DMS114 treated with DMSO at 0.1 percent for 48 hours (cell line): ENCODE measurements at regions not wholly inside any gene's neighbourhood (a gene's known extent, or its start where the extent isn't known, plus 50 kb on each side); places are given as distances from the start of the nearest gene placed in this dataset.
A peak's percentile ranks its signal among the peaks of the same experiment; 100 is the strongest.
"Not testable (repeated sequence)": the region's sequence is repeated elsewhere in the genome, so short reads cannot be mapped to it uniquely, and the experiment has no call there.

Experiments
- DNase-seq: peaks from one replicate; lab custom pipeline; 2025; ENCODE audit not compliant: unreplicated experiment; lab: John Stamatoyannopoulos, UW

DNA sequence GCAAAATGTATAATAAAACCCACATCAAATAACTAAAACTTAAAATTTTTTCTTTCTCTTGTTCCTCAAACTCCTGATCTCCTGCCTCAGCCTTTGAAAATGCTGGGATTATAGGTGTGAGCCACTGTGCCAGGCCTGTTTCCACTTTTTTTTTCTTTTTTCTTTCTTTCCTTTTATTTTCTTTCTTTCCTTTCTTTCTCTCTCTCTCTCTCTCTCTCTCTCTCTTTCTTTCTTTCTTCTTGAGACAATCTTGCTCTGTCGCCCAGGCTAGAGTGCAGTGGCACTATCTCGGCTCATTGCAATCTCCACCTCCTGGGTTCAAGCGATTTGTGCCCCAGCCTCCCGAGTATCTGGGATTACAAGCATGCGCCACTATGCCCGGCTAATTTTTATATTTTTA, 164.6 kb downstream of the OR2B2 start:
- no peak for DNase-seq

DNA sequence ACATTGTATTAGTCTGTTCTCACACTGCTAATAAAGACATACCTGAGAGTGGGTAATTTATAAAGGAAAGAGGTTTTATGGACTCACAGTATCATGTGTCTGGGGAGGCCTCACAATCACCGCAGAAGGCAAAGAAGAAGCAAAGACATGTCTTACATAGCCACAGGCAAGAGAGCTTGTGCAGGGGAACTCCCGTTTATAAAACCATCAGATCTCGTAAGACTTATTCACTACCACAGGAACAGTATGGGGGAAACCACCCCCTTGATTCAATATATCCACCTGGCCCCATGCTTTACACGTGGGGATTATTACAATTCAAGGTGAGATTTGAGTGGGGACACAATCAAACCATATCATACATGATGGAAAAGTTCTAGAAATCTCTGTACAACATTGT, 165.3 kb downstream of the OR2B2 start:
- not testable (repeated sequence) for DNase-seq

DNA sequence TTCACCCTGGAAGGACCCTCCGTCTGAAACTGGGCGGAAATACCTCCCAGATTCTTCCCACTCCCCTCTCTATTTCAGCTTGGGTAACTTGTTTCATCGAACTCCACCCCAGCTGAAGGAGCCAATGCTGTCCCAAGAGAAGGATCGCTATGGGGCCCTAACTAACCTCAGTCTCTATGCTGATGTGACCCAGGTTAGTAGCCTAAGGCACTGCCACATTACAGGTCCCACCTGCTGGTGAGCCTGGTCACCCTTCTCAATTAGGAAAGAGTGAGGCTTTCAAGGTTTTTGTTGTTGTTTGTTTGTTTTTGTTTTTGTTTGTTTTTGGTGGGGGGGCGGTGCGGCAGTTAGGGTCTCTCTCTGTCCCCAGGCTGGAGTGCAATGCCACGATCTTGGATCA, 168.4 kb downstream of the OR2B2 start:
- DNase-seq = no peak

DNA sequence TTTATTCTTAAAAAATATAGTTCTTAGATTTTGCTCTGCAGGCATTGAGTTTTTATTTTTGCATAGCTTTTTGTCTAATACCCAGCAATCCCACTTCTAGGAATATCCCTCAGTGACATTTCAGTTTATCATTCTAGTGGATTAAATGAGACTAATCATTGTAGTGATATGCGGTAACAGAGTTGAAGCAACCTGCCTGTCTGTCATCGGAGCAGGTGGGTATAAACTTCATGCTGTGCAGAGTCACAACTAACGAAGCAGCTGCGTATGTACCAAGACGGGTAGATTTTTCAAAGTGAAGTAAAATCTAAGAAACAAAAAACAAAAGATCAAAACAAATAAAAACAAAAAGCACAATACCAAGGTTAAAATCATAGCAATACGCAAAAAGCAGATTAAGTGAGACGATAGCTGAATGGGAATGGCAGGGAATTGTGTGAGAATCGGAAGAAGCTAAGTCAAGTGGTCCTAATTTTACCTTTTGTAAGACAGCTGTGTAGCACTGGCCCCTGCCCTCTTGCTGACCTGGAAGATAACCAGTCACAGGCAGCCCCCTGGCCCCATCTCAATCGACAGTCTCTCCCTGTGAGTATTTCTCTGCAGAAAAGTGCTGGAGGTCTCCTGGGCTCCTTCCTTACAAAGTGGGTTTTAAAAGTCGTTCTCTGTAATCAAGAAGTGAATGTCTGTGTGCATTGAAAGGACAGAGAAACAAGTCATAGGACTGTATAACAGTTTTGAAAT, 169.2 kb downstream of the OR2B2 start:
- DNase-seq = no peak

DNA sequence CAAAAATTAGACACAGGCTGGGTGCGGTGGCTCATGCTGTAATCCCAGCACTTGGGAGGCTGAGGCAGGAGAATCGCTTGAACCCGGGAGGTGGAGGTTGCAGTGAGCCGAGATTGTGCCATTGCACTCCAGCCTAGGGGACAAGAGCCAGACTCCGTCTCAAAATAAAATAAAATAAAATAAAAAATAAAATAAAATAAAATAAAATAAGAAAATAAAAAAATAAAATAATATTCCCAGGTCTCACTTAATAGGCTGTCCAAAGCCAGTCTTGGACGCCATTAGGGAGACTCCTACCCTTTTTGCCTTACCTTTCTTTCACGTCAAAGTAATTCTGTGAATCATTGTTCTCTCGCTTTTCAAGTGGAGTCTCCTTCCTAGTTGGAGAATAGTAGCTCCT, 172.3 kb downstream of the OR2B2 start:
- not testable (repeated sequence) for DNase-seq

DNA sequence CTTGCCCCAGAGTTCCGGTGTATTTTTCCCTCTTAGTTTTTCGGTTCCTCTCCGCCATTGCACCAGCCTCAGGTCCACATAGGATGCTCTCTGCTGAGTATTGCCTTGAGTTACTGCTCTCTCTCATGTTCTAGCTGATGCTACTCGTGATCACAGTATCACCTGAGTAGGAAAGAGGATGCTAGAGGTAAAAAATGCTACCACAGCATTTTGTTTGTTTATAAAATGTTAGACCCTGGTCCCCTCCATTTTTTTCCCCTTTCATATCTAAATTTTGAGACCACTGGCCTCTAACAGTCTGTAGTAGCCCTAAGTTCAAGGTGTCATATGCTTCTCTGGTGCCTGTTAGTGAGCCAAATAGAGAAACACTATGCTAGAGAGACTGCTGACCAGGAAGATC, 175.5 kb downstream of the OR2B2 start:
- no peak for DNase-seq

DNA sequence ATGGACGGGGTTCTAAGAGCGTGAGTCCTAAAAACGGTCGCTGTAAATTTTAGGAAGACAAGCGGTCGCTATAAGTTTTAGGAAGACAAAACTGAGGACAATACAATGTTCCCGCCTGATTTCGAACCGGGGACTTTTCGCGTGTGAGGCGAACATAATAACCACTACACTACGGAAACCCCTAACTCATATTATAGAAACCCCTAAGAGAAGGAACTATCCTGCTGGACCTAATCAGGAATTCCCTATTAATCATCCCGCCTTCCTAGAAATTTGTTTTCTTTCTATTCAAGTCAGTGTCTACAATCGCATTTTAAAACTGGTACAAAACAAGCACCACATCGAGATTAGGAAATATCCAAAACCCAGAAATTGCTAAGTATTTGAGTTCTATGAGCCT, 183.8 kb downstream of the OR2B2 start:
- no peak for DNase-seq

DNA sequence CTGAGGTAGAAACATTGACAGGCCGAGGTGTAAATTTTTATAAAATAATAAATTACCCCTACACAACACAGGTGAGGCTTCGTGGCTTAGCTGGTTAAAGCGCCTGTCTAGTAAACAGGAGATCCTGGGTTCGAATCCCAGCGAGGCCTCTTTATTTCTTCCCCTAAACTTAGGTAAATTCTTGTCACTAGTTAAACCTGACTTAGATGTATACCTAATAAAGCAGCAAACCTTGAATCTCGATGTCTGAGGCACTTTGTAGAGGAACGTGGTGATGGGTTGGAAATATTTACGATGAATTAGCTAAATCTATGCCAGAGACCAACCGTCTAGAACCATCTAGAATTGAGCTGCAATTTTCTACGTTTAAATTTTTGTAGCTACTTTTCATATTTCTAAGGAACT, 185.6 kb downstream of the OR2B2 start:
- no peak for DNase-seq

DNA sequence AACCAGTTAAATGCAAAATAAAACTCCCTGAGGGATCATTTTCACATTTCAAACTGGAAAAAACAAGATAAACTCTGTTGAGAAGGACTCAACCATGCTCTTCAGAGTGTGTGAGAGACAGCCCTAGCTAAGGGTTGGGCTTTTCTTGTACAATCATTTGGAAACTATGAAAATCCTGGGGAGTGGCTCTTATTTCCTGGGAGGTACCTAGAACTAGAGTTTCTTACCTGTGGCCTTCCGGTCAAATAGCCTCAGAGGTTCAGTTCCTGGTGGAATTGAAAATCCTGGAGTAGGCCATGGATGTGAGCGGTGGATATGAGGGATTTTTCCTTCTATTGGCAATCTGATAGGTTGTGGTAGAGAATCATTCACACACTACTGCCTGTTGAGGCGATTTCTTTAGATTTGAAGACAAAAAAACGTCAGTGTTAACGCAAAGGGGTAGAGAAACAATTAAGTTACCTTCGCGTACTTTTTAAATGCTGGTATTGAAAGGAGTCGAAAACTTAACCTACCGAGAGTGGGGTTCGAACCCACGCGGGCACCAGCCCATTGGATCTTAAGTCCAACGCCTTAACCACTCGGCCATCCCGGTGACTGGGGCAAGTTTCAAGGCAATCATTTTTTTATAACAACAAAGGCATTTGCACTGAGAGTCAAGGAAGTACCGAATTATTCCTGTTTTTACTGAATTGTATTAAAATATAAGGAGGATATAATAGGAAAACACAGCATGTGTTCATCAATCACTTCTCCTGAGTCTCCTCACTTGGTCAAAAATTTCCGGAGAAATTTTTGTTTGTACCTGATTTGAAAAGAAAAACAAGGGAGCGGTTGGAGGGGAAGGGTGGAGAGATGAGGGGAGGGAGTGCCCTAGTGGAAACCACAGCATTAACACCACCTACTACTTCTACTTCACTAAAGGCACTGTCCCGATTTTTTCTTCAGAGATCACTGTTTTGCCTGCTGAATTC, 191.3 kb downstream of the OR2B2 start:
- no peak for DNase-seq

DNA sequence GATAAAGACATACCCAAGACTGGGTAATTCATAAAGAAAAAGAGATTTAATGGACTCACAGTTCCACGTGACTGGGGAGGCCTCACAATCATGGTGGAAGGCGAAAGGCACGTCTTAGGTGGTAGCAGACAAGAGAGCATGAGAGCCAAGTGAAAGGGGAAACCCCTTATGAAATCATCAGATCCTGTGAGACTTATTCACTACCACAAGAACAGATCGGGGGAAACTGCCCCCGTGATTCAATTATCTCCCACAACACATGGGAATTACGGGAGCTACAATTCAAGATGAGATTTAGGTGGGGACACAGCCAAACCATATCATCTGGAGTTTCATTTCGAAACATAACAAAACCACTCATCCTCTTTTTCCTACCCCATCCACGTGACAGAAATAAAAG, 193.2 kb downstream of the OR2B2 start:
- DNase-seq = not testable (repeated sequence)

DNA sequence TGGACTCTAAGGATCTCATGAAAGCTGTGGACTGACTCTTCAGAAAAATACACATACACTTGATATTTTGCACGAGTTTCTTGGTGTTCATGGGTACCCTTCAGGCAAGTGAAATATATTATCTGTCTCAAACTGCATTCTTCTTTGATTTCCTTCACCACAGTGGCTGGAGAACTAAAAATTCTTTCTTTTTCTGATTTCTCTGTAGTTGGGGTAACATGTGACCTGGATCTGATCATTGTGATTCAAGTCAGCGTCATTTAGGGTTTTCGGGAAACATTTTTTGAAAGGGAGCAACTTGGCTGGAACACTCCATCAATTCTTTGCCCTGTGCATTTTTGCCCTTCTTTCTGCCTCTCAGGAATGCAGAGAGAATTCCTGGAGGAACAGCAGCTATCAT, 205.8 kb downstream of the OR2B2 start:
- DNase-seq = no peak

DNA sequence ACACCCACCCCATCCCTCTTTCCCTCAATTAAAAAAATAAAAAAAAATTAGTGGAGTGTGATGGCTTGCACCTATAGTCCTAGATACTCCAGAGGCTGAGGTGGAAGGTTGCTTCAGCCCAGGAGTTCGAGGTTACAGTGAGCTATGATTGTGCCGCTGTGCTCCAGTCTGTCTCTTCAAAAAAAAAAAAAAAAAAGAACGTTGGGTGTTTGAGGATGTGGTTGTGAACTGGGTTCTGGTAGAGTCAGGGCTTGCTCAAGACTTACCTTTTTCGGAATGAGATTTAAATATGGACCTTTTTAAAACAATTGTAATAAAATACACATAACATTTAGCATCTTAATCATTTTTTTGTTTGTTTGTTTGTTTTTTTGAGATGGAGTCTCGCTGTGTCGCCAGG, 211.9 kb downstream of the OR2B2 start:
- DNase-seq = no peak

DNA sequence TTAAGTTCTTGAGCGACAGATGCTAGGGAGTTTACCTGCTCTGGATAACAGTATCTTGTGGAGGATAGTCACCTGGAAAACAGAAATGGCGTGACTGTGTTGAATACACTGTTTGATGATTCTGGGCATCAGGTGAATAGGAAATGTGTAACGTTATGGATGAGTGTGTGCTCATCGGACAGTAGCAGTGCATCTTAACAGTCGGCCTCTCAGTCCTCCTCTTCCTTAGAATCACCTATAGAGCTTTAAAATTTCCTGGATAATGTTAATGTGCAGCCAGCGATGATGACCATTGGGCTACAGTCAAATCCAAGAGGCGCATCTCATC, 217.7 kb downstream of the OR2B2 start:
- no peak for DNase-seq

DNA sequence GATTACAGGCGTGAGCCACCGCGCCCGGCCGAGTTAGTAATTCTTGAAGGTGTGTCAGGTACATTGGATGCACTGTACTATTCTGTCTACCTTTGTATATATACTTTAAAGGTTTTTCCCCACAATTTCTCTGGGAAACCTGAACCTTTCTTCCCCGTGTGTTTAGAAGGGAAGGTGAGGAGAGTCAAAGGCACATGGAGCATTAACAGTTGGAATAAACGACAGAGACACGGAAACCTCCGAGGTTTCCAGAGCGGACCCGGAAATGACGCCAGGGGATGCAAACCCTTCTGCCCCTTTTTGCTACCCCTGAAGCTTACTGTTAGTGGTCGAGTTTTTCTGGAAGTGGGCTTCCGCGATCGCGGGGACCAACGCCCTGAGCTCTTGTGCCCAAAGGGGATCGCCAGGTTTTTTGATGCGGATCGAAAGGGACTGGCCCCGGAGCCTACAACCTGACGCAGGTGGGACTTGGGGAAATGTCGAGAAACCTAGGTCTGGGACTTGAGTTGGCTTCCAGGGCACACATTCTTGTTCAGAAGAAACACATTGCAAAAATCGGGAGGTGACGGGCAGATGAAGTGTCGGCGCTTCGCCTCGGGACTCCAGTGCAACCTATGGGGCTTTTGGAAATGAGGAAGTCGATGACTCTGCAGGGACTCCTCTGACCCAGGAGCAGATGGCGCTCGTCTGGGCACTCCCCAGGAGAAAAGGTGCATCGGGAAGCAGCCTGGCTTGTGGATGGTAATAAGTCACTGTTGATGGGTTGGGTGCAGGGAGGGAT, 218.2 kb downstream of the OR2B2 start:
- peak; percentile 80 for DNase-seq

DNA sequence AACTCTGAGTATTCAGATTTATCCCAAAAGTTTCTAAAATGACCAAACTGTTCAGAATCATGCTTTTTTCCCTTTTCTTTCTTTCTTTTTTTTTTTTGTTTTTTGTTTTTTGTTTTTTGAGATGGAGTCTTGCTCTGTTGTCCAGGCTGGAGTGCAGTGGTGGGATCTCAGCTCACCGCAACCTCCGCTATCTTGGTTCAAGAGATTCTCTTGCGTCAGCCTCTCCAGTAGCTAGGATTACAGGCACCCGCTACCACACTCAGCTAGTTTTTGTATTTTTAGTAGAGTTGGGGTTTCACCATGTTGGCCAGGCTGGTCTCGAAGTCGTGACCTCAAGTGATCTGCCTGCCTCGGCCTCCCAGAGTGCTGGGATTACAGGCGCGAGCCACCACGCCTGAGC, 219.2 kb upstream of the ZNF184 start:
- DNase-seq = not testable (repeated sequence)

DNA sequence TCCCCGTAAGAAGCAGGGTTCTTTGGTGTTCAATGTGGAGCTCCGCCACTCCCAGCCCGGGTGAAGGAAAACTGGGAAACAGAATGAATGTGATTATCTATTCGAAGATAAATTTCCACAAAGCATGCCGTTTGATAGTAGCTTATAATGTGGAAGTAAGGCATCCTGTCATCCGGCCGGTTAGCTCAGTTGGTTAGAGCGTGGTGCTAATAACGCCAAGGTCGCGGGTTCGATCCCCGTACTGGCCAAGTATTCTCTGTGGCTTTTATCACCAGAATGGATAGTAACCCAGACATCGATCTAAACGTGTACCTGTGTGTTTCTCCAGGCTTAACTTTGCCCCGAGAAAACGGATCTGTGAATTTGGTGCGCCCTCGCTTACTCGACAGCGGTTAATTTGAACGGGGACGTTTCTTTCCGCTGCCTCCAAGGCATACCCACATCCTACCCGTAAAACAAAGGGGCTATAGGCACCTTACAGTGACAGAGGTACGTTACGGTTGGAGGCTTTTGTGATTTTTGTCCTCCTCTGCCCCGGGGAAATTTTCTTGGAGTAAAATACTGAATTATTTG, 215.2 kb upstream of the ZNF184 start:
- peak; percentile 92 for DNase-seq

DNA sequence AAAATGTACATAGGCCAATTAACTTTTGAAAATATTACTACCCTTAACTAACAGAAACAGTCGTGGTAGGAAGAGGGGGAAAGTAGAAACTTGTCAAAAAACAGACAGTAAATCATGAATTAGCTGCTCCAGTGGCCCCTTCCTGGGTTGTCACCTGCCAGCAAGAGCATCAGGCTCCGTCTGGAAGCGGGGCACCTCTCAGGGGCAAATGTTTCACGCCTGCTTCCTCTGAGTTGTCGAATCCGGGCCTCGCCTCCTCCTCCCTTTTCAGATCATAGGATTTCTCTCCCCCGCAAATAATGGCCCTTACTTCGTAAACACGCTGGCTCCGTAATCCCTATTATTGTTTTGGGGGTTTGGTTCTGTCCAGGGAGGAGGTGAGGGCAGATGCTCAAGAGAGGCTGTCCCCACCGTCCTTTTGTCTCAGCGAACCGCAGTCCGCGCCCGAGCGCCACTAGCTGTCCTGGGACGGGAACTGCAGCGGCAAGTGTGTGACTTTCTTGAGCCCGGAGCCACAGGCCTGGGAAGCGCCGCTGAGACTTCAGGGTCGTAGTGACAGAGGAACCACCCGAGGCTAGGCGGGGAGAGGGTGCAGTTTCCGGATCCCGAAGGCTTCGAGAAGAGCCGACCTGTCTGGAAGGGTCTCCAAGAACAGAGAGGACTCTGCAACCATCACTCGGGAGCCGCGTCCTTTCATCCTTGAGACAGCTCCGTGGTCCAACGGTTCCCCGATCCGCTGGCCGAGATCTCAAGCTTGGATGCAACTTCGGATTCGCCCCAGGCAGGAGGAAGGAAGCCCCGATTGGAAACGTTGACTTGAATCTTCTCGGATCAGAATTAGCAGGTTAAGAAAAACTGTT, 214.5 kb upstream of the ZNF184 start:
- peak; percentile 89 for DNase-seq

DNA sequence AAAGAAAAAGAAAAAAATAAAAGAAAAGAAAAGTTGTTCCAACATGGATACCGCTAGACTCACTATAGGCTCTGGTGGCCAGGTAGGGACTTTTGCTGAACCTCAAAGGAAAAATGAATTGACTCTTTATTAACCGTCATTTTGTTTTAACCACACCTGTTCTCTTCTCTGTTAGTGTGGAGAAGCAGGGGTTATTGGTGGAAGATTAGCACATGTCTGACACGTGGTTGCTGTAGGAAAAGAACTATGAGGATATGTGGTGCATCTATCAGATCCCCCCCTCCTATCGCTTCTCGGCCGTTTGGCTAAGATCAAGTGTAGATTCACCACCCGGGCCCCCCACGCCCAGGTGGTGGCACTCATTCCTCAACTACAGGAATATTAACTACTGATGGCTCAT, 212.4 kb upstream of the ZNF184 start:
- DNase-seq = no peak

DNA sequence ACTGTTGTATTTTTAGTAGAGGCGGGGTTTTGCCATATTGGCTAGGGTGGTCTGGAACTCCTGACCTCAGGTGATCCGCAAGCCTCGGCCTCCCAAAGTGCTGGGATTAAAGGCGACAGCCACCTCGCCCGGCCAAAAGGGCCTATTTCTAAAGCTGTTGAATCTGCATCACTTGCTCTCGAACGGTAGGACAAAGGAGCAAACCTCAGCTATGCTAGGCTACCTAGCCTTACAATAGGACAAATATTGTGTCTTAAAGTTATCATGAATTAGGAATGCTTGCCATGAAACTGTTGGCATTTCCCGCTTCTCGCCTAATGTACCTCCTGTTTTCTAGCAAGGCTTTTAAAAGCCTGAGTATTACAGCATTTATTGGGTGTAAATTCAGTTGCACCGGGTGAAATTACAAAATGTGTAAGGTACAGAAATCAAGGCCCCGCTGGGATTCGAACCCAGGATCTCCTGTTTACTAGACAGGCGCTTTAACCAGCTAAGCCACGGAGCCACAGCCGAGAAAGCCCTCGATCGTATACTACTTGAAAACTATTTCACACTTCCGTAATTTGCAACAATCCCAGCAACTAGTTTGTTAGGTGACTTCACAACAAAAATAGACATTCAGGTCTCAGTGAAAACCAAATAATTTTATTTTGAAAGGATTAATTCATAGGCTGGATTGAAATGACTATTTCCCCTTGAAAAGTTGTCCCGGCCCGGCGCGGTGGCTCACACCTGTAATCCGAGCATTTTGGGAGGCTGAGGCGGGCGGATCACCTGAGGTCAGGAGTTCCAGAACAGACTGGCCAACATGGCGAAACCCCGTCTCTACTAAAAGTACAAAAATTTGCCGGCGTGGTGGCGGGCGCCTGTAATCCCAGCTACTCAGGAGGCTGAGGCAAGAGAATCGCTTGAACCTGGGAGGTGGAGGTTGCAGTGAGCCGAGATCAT, 211.6 kb upstream of the ZNF184 start:
- DNase-seq = peak; percentile 90
